COLO668 (cell line): ENCODE measurements at regions not wholly inside any gene's neighbourhood (a gene's known extent, or its start where the extent isn't known, plus 50 kb on each side); places are given as distances from the start of the nearest gene placed in this dataset.
"Not testable (repeated sequence)": the region's sequence is repeated elsewhere in the genome, so short reads cannot be mapped to it uniquely, and the experiment has no call there.

Experiments used
- DNase-seq: peaks from one replicate; lab custom pipeline; 2025; ENCODE audit not compliant: unreplicated experiment; lab: John Stamatoyannopoulos, UW

DNA sequence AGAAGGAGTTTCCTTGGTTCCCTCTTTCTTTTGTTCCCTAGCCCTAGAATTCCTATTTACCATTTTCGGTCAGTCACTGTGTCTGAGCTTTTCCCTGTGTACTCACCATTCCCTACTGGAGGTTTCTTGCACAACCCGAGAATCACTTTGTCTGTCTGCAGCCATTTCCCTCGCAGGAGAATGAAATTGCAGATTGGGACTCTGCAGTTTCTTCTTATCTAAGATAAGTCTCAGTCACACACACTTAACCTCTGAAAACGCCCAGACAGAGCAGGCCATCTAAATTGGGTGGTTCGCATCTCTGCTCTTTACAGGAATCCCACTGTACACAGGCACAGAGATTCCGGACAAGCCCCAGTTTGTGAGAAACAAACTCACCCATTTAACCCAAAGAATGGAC is 58.6 kb upstream of the CNTNAP2 start:
- no peak for DNase-seq

DNA sequence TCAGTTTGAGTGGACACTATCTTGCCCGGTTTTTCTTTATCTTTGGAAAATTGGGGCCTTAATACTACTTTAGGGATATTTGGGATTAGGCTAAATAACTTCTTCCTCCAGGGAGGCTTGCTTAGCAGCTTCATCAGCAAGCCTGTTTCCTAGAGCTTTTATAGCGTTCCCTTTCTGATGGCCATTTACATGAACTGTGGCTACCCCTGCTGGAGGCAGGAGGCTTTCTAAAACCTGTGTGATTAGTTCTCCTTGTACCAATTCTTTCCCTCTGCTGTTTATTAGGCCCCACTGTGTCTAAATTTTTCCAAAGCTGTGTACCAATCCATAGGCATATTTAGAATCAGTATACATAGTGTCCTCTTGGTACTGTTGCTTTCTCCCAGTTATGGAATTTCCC is 61.7 kb upstream of the CNTNAP2 start:
- no peak for DNase-seq

DNA sequence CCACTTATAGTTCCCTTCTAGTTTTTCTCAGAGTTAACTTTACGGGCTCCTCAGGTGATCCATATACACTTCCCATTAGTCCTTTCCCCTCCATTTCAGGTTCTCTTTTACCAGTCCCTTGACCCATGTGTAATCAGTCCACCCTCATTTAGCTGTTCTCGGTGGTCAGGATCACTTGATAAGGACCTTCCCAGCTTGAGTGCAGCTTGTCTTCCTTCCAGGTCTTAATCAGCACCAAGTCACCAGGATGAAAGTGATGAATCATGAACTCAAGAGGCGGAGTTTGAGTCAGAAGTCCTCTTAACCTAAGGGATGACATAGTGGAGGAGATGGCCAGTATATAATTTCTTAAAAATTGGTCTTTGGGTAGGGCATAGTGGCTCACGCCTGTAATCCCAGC is 63.1 kb upstream of the CNTNAP2 start:
- DNase-seq, result no peak

DNA sequence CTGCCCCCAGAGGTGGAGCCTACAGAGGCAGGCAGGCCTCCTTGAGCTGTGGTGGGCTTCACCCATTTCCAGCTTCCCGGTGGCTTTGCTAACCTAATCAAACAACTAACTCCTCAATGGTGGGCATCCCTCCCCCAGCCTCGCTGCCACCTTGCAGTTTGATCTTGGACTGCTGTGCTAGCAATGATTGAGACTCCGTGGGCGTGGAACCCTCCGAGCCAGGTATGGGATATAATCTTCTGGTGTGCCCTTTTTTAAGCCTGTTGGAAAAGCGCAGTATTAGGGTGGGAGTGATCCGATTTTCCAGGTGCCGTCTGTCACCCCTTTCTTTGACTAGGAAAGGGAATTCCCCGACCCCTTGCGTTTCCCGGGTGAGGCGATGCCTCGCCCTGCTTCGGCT is 73.3 kb upstream of the CNTNAP2 start:
- not testable (repeated sequence) for DNase-seq

DNA sequence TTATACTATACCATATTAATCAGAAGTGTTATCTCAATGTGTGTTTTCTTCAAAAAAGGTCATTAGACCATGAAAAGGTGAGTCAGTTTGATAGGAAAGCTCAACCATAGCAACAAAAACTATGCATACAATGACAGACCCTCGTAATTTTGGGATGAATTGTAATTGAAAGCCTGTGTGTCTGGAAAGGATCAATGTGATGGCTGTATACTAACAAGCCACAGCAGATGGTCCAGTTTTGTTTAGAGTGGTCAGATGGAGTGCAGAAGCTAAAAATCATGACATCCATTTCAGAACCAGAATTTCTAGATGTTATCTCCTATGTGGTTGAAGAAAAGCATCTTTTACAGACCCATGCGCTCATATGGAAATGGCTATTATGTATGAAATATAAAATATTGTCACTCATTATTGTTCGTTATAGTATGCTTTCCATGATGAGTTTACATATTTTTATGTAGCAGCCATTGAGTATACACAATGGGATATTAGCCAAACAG is 88.3 kb upstream of the CNTNAP2 start:
- no peak for DNase-seq

DNA sequence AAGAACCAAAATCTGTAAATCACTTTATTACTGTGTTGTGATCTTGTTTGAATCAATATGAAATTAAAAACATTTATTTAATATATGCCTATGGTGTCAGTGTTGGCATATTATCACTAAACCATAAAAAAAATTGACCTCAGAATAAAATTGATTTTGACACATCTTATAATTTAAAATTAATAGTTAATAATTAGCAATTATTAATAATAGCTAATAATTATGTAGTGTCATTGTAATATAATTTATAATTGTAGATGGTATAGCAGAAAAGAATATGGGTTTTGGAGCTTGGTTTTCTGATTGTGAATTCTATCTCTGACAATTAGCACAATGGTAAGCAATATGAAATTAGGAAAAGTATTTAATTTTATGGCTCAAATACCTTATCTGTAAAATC is 89.4 kb upstream of the CNTNAP2 start:
- no peak for DNase-seq

DNA sequence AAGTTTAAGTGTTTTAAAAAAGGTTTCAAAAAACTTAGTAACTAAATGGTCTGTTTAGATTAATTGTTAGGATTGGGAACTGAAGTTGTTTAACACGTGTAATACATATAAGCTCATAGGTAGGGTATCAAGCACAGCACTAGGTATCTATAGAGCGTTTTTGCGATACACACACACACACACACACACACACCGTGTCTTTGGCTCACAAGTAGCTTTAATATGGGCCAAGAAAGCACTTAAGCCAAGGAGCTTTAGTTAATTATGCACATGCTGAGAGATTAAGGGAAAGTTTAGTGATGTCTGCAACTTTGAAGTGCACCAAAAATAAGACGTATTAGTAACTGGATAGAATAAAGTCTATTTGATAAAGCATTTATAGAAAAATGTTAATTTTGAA is 93.8 kb upstream of the CNTNAP2 start:
- DNase-seq, result no peak

DNA sequence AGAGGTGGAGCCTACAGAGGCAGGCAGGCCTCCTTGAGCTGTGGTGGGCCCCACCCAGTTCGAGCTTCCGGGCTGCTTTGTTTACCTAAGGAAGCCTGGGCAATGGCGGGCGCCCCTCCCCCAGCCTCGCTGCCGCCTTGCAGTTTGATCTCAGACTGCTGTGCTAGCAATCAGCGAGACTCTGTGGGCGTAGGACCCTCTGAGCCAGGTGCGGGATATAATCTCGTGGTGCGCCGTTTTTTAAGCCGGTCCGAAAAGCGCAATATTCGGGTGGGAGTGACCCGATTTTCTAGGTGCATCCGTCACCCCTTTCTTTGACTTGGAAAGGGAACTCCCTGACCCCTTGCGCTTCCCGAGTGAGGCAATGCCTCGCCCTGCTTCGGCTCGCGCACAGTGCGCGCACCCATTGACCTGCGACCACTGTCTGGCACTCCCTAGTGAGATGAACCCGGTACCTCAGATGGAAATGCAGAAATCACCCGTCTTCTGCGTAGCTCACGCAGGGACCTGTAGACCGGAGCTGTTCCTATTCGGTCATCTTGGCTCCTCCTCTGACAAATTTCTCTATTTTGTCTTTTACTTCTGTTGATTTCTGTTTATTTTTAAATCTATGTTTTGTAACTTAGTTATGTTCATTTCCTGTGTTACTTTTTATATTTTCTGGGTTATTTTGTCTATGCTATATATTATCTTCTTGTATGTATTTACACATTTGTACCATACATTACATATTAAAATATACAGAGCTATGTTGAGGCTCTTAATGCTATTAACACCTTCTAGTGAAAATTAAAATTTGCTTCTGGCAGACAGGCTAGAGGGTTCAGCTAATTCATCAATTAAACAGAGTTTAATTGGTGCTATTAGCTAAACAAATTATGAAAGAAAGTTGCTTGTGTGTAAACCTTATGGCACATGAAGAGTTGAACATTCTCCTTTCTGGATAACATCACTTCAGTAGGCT is 97.3 kb upstream of the CNTNAP2 start:
- not testable (repeated sequence) for DNase-seq

DNA sequence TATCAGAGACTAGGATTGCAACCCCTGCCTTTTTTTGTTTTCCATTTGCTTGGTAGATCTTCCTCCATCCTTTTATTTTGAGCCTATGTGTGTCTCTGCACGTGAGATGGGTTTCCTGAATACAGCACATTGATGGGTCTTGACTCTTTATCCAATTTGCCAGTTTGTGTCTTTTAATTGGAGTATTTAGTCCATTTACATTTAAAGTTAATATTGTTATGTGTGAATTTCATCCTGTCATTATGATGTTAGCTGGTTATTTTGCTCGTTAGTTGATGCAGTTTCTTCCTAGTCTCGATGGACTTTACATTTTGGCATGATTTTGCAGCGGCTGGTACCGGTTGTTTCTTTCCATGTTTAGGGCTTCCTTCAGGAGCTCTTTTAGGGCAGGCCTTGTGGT is 99.2 kb upstream of the CNTNAP2 start:
- DNase-seq, result not testable (repeated sequence)

DNA sequence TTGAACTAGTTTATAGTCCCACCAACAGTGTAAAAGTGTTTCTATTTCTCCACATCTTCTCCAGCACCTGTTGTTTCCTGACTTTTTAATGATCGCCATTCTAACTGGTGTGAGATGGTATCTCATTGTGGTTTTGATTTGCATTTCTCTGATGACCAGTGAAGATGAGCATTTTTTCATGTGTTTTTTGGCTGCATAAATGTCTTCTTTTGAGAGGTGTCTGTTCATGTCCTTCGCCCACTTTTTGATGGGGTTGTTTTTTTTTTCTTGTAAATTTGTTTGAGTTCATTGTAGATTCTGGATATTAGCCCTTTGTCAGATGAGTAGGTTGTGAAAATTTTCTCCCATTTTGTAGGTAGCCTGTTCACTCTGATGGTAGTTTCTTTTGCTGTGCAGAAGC is 102.4 kb upstream of the CNTNAP2 start:
- not testable (repeated sequence) for DNase-seq

DNA sequence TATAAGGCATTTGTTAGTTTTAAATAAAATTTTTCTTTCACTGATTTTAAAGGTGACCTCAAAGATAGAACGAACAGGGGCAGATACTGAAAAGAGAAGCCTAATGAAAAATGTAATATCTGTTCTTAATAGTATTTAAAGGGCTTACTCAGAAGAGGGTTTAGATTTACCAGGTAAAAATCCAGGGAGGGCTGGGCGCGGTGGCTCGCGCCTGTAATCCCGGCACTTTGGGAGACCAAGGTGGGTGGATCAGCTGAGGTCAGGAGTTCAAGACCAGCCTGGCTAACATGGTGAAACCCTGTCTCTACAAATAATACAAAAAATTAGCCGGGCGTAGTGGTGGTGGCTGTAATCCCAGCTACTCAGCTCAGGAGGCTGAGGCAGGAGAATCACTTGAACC is 108.3 kb upstream of the CNTNAP2 start:
- no peak for DNase-seq

DNA sequence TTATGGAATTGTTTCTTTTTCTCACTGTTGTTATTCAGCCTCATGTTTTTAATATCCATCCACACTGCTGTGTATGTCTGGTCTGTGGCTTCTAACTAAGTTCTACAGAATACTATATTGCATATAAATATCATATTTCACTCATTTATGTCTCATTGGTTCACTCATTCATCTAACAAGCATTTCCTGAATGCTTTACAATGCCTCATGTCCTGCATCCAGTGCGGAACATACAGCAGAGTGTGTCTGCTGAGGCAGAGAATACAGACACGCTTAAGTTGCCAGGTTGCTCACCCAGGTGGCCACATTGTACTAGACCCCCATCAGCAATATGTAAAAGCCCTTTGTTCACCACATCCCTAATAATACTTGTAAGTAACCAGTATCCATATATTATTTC is 111.8 kb upstream of the CNTNAP2 start:
- DNase-seq, result no peak

DNA sequence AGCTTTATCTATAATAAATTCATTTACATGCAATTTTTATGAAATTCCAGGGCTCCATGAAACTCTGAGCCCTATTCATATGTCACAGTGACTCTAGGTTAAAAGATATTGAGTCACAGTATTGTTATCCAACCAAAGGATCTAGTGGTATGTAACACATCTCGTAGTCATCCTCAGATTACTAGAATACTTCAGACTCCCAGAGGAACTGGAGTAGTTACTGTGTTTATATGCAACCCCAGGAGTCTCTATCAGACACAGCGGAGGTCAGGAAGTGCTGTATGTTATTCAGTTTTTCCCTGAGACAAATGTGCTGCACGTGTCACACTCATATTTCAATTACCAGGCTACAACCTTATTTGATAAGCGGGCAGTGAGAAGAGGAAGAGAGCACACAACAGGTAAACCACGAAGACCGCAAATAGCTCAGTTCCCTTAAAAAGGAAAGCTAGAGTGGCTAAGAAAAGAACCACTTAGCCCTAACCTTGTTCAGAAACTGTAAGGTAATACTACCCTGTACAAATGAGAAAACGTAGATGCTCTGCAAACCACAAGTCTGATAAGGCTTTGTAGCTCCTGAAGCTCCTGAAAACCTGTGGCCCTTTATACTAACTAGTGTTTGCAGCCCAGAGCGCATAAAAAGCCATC is 114.0 kb upstream of the CNTNAP2 start:
- DNase-seq, result no peak

DNA sequence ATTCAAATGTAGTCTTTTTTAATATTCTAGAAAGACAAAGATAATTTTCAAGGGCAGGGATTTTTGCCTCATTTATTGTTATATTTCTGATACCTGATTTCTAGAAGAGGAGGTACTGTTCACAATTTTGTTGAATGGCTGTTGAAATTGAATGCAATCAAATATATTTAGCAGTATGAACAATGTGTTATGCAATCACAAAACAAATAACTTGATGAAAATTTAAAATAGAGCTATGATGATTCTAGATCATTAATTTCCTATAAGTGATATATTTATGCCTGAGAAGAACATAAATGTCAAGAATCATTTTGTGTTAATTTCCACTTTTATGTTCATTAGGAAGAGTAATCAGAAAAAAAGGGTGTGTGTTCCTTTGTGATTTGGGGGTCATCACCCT is 114.6 kb upstream of the CNTNAP2 start:
- DNase-seq, result no peak

DNA sequence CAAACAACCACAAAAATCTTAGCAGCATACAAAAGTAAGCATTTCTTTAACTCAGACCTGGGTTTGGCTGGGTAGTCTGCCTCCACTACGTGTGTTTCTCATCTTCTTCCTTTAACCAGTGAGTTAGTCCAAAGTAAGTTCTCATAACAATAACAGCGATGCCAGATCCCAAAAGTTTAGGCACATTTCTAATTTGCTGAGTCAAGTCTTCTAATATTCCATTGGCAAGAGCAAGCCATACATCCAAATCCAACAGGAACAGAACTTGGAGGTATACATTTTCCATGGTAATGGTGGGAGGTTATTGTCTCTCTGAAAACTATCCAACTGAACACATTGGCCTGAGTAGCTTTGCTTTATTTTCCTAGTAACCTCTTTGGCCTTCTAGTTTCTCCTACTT is 115.7 kb upstream of the CNTNAP2 start:
- DNase-seq, result no peak

DNA sequence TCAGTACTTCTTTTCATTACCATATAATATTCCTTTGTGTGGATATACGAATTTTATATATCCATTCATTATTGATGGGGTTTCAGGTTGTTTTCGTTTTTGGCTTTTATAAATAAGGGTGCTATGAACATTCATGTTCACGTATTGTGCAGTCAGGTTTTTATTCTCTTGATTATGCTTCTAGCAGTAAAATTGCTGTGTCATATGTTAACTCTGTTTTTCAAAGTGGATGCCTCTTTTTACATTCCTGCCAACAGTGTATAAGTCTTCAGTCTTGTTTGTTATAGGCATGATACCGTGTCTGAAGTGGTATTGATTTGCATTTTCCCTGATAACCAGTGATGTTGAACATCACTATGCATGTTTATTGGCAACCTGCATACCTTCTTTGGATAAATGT is 127.1 kb upstream of the CNTNAP2 start:
- no peak for DNase-seq

DNA sequence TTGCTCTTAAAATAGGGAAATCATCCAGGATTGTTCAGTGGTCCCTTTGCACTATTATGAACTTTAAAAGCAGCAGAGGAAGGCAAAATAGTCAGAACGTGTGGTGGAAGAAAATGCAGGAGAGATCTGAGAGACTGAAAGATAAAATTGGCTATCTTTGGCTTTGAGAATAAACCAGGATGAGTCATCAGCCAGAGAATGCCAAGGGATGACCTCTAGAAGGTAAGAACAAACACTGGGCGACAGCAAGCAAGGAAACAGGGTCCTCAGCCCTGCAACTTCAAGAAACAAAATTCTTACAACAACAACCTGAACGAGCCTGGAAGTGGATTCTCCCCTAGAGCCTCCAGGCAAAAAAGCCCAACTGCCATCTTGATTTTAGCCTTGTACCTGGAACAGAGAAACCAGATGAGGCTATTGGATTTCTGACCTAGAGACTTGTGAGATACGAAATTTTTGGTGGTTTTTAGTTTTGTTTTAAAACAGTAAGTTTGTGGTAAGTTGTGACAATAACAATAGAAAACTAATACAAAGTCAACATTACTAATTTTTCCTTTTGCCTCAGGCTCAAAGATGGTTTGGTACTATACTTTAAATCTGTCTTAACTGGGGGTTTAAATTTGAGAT is 130.2 kb upstream of the CNTNAP2 start:
- DNase-seq, result no peak

DNA sequence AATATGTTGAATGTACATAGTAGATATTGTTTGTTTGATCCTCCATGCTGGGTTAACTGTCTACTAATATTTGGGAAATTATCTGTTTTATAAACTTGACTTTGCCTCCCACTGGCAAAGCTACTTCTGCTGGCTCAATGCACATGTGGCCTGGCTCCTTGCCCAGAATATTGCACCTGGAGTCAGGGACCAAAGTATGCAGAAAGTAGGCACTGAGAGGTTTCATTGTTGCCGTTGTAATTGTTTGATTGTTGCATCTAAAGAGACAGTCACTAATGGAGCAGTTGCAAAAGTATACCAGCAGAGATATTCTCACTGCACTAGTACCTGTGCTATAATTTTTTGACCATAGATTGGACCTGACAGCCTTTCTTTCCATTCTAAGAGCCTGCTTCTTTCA is 137.8 kb upstream of the CNTNAP2 start:
- peak; percentile 67 for DNase-seq

DNA sequence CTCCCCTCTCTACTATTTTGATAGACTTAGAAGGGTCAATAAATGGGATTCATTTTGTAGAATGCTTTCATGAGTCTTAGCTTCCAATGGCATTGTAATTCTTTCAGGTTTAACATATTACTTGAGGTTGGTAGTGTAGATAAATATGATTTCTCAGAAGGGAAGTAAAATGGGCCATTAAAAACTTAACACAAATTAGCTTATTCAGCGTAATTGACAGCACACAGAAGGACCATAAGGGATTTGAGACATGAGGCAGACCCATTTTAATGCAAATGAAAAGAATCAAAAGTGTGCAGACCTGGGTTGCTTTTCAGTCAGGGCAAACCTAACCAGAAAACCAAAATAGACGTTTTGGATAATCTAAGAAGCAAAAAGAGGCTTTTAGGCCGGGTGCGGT is 156.6 kb upstream of the CNTNAP2 start:
- no peak for DNase-seq

DNA sequence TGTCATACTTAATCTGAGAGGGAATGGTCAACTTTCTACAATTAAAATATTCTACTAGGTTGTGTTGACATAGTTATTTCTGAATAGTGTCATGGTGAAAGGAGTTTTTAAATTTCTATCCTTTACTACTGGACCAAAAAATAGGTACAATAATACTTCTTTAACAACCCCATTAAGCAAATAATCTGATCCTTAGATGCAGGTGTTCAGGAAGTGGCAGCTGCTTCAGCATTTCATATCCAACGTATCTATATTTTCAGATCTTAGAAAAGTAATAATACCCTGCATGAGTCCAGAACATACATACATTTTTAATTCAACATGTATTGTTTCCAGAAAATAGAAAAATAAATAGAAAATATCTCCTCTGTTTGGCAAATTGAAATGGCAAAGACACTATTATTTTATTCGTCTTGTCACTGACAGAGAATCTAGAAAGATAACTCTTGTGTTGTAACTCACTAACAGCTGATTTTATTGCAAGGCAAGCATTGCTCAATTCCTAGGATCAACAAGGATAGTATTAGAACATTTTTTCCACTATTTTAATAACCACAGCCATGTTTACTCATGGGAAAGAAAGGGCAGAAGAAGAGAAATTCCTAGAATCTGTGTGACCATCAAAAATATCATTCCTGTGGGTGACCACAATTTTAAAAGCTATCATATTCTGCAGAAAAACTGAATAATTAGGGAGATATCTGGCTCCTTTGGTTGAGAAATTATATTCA is 159.3 kb upstream of the CNTNAP2 start:
- no peak for DNase-seq

DNA sequence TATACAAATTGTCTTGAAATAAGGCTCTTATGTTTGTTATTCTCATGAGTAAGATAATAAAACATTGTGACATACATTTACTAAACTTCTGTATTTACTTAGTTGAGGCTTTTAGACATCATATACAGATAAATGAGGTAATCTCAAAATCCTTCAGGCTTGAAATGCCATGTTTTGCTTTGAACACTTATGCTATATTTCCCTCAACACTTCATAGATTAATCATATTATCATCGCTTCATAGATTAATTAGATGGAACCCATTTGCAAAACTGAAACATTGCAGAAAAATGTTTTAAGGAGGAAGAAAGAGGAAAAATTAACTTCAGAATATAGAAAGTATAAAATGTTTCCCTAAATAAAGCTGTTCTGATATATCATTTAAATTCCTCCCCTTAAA is 165.0 kb upstream of the CNTNAP2 start:
- no peak for DNase-seq
